ENCODE measurements at regions not wholly inside any gene's neighbourhood (a gene's known extent, or its start where the extent isn't known, plus 50 kb on each side); places are given as distances from the start of the nearest gene placed in this dataset.

DNA sequence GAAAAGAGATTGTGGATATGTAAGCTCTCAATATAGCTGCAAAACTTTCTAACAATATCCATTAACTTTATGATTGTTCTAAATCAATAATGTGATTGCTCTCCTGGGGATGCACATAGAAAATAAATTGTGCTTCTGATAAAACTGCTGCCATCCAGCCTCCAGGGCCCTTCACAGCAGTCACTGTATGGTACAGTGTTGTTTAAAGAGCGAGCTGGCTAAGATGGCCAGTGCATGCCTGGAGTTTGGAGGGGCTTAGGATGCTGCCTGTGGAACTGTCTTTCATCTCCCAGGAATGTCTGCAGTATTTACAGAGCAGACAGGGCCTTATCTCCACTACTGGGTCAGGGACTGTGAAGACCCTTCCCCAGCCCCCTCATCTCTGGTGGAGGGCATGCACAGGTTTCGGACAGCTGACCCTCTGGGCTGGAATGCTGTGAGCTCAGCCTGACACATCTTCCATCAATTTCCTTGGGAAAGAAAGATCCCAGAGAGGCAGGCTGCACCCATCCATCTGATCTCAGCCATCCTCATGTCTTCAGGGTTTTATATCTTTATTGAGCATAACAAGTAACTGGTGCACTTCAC, 137.0 kb downstream of the PLPP3 start:
- DNase-seq = no peak

DNA sequence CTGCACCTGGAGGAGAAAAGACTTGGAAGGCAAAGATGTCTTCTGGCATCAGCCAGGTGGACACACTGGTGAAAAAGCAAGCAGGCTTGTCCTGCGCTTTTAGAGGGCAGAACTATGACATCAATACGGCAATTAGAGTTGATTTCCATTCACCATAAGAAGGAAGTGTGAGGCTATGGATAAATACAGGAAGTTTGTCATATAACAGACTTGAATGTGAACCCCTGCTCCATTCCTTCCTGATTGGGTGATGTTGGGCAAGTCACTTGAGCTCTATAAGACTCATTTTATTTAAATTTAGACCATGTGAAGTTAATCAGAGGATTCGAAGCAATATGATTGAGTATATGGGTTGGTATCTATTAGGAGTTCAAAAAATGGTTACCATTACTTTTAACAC, 137.8 kb downstream of the PLPP3 start:
- no peak for DNase-seq

DNA sequence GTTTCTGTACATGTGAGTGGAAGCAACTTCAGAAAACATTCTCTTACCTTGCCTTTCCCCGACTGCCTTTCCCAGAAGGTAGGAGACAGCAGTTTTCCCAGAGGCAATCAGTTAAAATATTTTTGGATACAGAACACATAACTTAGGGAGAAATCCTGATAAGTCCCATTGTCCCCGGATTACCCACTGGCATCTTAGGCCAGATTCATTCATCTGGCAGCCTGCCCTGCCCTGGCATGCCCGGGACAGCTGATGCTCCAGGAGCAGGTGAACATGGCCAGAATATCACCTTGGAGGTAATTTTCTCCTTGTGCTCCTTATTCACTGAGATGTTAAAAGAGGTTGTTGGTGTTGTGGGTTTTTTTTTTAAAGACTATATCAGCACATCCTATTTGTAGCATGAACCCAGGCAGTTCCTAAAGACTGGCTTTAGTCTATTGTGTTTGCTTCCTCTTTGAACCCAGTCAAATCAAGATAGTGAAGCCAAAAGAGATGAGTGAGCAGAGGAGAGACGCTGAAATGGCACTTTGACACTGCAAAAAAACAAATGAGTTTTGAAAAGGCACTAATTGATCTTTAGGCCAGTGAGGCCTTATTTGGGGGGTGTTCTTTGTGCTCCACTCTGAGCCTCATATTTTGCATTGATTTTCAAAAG, 139.6 kb downstream of the PLPP3 start:
- DNase-seq = no peak

DNA sequence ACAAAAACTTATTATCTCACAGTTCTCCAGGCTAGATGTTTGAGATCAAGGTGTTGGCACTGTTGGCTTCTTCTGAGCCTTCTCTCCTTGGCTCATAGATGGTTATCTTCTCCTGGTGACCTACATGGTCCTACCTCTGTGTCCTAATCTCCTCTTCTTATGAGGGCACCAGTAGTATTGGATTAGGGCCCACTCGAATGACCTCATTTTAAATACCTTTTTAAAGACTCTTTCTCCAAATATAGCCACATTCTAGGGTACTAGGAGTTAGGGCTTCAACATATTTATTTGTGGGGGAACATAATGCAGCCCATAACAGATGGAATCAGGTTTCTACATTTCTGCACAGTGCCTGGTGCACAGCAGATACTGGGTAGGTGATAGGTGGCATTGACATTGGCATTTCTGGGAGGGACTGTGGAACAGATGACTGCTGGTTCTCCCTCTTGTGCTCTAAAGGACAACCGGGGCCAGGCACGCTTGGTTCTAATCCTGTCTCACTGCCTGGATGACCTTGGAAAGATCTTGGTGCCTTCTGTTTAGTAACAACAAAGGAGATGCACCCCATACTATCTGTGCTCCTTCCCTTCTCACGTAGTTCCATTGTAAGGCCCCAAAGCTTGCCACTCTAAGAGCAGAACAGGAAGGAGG, 140.3 kb downstream of the PLPP3 start:
- no peak for DNase-seq

DNA sequence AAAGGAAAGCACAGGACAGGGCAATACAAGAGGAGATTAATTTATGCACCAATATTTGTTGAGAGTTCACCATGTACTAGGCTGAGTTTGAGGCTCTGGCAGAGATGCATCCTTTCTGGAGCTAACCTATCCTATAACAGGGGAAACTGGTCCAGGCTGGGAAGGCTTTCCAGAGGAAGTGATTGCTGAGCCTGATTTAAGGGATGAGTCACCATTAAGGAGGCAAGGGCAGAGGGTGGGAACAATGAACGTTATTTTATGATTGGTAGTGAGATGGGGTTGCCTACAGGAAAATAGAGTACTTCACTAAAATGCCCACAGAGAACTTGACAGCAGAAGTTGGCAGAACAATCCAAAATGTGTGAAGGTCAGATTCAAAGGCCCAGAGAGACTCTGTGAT, 141.4 kb downstream of the PLPP3 start:
- DNase-seq = no peak

DNA sequence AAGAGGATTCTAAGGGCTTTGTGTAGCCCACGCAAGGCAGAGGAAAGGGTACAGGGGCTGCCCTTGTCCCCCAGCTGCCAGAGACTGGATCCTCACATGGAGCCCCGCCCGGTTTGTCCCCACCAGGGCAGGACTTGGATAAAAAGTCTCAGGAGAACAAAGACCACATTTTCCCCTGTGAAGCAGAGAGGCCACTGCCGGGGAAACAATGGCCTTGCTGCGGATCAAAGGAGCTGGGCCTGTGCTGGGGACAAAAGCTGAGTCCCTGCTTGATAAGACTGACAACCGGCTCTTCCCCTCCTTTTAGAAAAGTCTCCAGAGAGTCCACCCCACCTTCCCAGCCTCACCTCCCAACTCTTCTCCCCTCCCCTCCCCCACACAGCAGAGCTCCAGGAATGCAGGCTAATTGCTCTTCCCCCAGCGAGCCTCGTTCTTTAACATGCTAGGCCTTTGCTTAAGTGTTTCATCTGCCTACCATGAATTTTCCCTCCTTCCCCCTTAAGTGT, 142.4 kb downstream of the PLPP3 start:
- no peak for DNase-seq

DNA sequence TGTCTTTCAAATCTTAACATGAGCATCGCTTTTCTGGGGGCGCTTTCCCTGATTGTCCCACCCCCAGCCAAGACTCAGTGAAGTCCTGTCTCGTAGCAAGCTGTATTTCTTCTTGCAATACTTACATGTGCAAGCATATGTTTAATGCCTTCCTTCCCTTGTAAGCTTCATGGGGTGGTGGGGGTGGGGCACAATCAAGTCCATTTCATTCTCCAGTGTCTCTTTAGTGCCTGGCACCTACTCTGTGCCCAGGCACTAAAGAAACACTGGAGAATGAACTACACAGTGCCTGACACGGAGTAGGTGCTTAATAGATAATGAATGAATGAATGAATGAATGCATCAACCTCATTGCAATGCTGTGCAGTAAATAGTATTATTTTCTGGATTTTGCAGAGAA, 143.1 kb downstream of the PLPP3 start:
- DNase-seq = no peak

DNA sequence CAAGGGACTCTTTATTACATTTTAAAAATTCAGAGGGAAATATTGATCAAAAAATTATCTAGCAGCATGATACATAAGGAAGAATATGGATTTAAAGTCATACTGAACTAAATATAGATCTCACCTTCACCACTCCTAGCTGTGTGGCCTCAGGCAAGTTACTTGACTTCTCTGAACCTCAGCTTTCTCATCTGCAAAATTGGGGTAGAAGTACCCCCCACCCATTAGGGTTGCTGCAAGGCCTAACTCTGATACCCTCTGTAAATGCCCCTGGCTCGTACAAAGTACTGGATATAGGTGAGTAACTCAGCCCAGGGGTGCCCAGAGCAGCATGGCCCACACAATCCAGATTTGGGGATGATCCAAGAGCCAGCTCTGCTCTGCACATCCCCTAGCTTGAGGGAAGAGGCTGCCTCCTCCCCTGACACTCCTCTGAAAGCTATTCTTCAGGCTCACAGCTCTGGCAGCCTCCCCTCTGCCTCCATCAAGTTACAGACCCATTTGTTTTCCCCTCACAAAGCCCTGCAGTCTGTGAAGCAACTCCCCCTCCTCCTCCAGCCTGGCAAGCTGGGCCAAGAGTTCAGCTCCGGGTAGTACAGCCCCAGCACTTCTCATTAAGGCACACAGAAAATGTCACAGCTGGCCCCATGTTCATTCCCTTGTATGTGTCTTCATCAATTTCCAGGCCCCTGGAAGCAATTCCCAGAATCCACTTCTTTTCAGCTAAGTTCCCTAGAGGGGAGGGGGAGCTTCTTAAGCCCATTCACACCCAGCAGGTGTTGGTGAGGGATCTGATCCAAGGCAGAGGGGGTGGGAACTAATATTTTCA, 143.7 kb downstream of the PLPP3 start:
- no peak for DNase-seq

DNA sequence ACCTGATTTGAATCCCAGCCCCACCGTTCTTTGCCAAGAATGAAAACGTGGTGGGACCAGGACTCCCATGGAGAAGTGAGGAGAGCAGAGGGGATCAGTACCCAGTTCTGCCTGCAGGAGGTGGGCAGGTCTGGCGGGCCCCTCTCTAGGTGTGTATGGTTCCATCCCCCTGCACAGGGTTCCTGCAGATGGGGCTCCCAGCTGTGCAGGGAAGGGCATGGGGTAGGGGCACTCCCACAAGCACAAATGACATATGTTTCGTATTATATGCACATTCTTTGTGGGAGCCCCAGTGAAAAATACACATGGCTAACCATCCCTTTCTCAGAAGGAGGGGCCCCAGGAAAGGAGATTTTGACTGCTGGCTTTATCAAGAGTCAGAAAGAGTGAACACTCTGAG, 144.6 kb downstream of the PLPP3 start:
- DNase-seq = no peak

DNA sequence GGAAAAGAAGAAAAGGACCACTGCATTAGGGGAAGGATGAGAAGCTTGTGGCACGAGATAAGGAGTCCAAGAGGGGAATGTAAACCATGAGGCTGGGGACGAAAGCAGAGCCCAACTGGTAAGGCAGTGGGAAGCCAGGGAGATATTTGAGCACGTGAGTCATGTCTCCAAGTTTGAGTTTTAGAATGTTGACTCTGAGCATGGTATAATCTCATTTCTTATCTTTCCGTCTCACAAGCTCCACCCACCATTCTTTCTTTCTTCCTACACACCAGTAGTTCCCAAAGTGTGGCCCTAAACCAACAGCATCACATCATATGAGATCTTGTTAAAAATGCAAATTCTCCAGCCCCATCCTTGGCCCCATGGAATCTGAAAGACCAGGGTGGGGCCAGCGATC, 145.3 kb downstream of the PLPP3 start:
- no peak for DNase-seq

DNA sequence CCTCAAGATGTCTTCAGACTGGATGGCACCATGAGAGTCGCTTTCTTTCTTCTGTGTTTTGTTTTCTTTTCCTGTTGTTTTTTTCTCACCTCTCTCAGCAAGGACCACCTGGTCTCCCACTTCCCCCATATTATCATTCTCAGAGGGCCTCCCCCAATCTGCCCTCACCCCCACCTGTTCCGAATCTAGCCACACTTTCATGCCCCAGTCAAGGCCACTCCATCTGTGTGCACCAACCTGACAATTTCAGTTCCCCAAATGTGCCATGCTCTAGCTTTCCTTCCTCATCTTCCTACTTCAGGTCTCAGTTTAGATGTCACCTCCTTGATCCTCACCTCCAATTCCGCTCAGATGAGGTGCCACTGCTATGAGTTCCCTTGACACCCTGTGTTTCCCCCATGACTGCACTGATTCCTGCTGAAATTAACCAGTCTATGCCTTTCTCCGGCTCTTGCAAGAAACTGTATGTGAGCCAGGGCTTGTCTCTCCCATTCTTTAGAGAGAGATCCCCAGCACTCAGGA, 146.2 kb downstream of the PLPP3 start:
- DNase-seq = no peak

DNA sequence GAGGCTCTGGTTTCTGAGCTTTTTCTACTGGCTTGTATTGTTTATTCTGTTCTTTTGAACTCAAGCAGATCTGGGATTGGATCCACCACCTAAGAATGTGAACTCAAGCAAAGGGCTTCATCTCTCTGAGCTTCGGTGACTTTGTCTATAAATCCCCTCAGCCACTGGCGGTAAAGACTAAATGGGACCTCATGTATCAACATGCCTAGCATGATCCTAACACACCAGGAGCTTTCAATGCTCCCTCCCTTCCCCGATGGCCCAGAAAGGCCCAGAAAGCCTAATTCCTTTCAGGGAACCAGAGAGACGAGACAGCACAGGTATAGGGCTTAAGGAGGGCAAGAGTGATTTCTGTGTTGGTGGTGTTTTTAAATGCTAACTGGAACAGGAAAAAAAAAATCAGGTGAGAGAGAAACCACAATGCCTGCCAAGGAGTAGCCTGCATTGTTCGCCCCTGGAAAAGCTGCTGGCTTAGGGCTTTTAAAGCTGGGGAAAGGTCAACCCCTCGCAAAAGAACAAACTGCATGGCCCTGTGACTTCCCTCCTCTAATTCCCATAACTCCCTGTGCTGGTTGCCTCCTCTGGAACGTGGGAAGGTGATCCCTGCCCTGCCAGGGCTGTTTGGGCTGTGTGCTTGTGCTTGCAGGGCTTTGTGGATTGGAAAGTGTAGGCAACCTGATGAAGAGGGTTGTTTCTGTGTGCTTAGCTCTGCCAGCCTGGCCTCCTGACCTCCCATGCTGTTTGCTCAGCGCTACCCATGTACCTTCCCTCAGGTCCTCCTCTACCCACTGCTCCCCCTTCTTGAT, 147.0 kb downstream of the PLPP3 start:
- no peak for DNase-seq

DNA sequence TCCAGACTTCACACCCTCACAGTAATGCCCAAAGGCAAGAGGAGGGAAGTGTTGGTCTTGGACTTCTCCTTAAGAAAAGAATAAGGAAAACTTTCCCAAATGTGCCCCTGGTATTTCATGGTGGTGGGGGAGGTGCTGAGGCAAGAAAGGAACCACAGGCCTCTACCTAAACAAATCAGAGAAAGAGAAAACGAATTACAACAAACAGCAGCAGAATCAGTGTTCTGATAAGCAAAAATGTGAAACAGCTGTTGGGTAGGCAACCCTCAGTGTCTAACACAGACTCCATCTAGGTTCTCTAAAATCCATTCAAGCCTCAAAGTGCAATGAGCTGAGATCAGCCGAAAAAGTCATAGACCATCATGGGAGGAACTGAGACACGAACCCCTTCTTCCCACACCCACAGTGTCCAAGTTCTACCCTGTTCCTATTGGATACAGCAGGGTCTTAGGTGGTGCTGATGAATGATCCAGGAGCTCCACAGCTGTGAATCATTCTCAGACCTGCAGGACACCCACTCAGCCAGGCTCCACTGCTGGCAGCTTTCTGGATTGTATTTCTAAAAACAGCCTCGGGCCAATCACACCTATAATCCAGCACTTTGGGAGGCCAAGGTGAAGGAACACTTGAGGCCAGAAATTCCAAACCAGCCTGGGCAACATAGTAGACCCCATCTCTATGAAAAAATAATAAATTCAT, 149.1 kb downstream of the PLPP3 start:
- DNase-seq = no peak

DNA sequence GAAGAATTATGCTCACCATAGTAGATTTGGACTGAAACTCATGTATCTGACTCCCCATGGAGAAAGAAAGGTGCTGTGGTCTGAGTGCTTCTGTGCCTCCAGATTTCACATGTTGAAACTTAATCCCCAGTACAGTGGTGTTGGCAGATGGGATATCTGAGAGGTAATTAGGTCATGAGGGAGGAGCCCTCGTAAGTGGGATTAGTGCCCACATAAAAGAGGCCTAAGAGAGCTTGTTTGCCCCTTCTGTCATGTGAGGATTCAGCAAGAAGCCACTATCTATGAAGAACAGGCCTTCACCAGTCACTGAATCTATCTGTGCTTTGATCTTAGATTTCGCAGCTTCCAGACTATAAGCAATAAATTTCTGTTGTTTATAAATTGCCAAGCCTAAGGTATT, 150.1 kb downstream of the PLPP3 start:
- DNase-seq = no peak

DNA sequence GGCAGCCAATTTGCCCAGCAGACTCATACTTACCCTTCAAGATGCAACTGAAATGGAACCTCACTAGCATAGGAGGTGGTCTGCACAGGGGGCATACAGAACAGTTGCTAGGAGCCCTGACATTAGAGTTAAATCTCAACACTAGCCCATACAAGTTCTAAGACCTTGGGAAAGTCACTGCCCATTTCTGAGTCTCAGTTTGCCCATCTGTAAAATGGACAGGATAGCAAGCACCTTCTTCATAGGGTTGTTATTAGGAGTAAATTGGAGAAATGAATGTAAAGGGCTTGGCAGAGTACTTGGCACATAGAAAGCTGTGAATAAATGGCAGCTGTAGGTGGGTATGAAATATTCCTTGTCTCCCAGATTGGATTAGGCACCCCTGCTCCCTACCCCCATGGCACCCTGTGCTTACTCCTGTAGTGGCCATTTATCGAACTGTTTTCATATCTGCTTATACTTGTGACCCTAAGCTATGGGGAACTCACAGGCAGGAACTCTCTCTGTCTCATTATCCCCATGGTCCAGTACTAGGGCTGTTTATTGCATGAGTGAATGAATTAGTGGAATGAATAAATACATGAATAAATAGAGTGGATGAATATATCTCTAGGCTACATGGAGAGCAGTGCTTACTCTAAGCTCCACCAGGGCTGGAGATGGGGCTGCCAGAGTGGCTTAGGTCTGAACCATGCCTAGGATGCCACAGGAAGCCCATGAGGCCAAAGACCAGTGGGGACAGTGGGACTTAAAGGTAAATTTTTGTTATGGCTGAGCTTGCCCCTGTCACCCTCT, 152.6 kb downstream of the PLPP3 start:
- no peak for DNase-seq

DNA sequence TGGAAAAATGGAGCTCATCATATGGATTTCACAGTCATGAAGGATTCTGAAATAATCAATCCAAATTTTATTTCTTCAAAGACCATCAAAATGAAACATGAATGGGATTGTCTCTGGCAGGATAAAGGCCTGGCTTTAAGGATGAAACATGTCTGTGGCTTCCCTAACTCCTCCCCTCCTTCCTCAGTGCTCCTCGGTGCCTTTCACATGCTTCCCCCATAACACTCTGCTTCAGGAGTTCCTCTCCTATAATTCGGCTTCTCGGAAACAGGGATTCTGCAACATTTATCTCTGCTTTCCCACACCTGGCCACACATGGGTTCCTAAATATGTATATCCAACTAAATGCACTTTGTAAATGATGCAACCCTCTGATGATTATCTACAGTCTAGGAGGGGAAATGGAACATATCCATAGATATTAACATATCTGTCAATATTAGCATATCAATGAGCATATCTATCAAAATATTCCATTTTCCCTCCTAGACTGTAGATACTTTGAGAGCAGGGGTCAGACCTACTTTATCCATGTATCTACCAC, 153.8 kb downstream of the PLPP3 start:
- no peak for DNase-seq

DNA sequence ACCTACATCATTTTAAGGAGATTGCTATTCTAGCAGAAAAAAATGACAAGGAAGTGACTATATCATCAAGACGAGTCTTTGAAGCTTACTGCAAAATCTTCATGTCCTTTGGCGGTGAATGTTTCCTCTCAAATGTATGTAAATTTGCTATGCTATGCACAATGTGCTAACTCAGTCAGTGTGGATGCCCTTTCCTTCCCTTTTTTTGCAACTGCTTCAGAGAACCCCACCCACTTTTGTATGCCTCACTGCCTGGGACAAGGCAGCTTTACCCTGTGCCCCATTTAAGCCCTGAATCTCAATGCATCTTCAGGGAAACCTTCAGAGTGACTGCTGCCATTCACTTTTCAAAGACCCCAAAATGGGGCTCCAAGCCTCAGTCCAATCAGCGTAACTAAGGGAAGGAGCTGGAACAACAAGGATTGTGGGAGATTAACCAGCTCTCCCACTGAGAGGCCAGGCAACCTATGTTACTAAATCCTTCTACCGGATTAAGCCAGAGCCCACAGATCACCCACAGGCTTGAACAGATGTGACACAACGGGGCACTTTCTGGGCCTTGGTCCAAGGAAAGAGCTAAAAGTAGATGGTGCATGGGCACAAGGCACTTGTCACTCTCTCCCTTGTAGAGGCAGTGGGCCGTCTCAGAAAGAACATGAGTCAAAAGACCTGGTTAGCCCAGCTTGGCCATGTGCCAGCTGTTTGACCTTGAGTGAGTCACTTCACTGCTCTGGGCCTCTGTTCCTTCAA, 154.4 kb downstream of the PLPP3 start:
- DNase-seq = no peak

DNA sequence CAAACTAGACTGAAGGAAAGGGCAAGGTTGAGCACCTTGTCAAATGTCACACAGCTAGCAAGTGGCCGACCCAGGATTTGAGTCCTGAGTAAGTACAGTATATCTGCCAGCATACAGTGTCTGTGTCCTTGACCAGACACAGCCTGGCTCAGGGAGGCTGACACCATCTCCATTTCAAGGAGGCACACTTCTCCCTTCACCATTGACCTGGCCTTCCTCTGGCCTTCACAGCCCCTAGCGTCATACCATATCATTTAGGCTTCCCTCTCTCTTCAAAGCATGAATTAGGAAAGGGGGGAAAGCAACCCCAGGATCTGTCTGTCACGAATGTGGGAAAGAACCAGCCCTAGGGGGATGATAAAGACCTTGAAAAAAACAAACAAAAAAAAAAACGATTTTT, 155.6 kb downstream of the PLPP3 start:
- no peak for DNase-seq

DNA sequence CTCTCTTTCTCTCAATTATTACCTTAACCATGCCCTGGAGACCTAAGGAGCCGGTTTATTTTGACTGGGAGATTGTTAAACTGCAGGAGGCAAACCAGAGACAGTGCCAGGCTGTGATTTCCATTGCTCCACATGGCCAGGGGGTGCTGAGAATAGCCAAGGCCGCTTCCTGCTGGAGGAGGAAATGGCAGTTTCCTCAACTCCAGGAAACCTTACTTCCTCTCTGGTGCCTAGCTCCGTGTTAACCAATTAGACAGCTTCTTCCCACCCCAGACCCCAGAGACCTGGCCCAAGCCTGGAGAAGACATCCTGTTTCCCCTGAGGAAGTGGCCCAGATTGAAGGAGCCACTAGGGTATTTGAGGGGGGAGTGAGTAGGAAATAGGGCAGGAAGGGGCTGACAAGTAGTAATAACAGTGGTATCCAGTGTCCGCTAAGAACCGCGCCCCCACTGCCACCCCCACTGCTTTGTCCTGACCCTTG, 161.2 kb downstream of the PLPP3 start:
- DNase-seq = no peak

DNA sequence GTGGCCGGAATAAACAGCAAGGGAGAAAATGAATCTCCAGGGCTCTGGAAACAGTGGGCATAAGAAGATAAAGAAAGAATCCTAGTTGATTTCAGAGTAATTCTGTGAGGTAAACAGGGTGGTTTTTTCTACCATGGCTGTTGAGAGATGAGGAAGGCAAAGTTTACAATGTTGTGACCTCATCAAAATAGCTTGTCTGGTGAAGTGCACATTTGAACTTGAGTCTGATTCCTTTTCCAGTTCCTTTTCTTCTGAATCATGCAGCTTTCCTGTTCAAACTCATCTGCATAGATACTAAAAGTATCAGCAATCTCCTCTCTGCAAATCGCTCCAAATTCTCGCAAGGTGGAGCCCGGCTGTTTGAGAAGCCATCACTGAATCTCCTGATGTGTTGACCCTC, 161.7 kb downstream of the PLPP3 start:
- DNase-seq = no peak
